ENCODE measurements at regions not wholly inside any gene's neighbourhood (a gene's known extent, or its start where the extent isn't known, plus 50 kb on each side); places are given as distances from the start of the nearest gene placed in this dataset.

DNA sequence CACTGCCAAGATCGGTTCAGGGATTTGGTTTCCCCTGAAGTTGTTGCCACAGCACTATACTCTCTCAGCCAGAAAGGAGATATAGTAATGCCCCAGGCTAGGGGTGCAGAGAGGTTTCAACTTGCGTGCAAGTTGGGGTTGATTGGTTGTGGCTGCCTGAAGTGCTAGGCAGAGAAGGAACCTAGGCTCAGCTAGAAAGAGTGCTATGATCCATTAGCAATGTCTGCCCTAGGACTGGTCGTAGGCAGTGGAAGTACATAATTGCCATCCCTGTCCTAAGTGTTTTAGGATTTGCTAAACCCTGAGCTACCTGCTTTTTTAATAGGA is 136.6 kb upstream of the SMIM23 start:
- no peaks in the 10 kb centered on the region for H3K9me3 ChIP-seq
- no peak for ATAC-seq

DNA sequence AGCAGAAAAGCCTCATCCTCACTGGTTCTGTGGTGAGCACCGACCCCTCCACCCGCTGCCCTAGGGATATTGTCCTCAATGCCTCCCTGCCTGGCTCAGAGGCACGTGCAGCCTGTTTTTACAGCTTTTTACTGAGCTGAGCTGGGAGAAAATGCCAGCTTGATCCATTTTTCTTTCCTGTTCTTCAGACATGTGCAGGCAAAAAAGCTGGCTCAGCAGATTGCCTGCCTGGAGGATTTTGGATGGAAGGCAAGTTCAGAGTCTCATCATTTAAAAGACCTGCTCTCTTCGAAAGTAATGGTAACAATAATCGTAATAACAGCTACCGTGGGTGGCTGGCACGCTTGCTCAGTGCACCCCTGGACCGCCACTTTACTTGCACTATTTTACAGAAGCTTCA is 135.0 kb upstream of the SMIM23 start:
- Histone ChIP-seq H3K4me3 (no peak overlapping the region), H3K27me3 (no peaks in the 10 kb centered on the region), H3K9me3 (no peaks in the 10 kb centered on the region), H3K36me3 (replicated peaks in 1 of 2; ENCODE audit: insufficient read depth in 1 of 2, low read depth in 2 of 2) (no peaks in the 10 kb centered on the region), H3K4me1 (no peaks in the 10 kb centered on the region), H3K27ac (no peak overlapping the region)
- intact Hi-C loops (cut with DNase I), result no loop called here
- ATAC-seq (no peak), DNase-seq (no peak)
- 70 to 79% methylated on average over 8 of the region's 8 CpGs for WGBS, 2 donors
- TF ChIP-seq, protein P1, sequence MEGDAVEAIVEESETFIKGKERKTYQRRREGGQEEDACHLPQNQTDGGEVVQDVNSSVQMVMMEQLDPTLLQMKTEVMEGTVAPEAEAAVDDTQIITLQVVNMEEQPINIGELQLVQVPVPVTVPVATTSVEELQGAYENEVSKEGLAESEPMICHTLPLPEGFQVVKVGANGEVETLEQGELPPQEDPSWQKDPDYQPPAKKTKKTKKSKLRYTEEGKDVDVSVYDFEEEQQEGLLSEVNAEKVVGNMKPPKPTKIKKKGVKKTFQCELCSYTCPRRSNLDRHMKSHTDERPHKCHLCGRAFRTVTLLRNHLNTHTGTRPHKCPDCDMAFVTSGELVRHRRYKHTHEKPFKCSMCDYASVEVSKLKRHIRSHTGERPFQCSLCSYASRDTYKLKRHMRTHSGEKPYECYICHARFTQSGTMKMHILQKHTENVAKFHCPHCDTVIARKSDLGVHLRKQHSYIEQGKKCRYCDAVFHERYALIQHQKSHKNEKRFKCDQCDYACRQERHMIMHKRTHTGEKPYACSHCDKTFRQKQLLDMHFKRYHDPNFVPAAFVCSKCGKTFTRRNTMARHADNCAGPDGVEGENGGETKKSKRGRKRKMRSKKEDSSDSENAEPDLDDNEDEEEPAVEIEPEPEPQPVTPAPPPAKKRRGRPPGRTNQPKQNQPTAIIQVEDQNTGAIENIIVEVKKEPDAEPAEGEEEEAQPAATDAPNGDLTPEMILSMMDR (IDR thresholded peaks at IDR 0.05), result no peak
- no peak for TF ChIP-seq POLR2A (IDR thresholded peaks at IDR 0.05)

More for the DNA sequence above, 136.6 kb upstream of the SMIM23 start:
- Histone ChIP-seq H3K27ac (no peak overlapping the region), H3K4me1 (no peaks in the 10 kb centered on the region), H3K36me3 (replicated peaks in 1 of 2; ENCODE audit: insufficient read depth in 1 of 2, low read depth in 2 of 2) (no peaks in the 10 kb centered on the region), H3K4me3 (no peak overlapping the region), H3K27me3 (no peaks in the 10 kb centered on the region)
- 65 to 74% methylated on average over 3 of the region's 3 CpGs for WGBS, 2 donors
- DNase-seq, result no peak
- intact Hi-C loops (cut with DNase I), result no loop called here
- TF ChIP-seq POLR2A (IDR thresholded peaks at IDR 0.05), result no peak
- TF ChIP-seq, protein P1 (IDR thresholded peaks at IDR 0.05), result no peak

DNA sequence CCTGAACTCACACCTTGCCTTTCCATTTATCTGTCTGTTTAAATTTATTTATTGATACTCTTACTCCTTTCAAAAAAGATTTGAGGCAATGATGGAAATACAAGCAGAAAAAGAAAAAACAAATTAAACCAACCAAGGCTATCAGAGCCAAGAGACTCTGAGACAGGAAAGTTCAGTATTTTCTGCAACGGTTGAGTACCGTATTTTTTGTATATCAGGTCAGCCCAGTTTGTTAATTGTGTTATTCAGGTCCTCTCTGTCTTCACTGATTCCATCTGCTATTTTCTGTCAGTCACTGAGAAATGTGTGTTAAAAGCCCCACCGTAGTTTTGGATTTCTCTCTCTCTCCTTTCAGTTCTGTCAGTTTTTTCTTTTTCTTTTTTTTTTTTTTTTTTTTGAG is 134.5 kb upstream of the SMIM23 start:
- TF ChIP-seq POLR2A (IDR thresholded peaks at IDR 0.05), result no peak
- TF ChIP-seq, protein P1 (IDR thresholded peaks at IDR 0.05), result no peak
- Histone ChIP-seq H3K36me3 (replicated peaks in 1 of 2; ENCODE audit: insufficient read depth in 1 of 2, low read depth in 2 of 2) (no peaks in the 10 kb centered on the region), H3K4me1 (no peaks in the 10 kb centered on the region), H3K9me3 (no peaks in the 10 kb centered on the region), H3K27me3 (no peaks in the 10 kb centered on the region), H3K27ac (no peak overlapping the region), H3K4me3 (no peak overlapping the region)
- ATAC-seq, result no peak
- intact Hi-C loops (cut with DNase I), result no loop called here
- no peak for DNase-seq
- 42% methylated on average over 3 of the region's 3 CpGs for WGBS, 2 donors

DNA sequence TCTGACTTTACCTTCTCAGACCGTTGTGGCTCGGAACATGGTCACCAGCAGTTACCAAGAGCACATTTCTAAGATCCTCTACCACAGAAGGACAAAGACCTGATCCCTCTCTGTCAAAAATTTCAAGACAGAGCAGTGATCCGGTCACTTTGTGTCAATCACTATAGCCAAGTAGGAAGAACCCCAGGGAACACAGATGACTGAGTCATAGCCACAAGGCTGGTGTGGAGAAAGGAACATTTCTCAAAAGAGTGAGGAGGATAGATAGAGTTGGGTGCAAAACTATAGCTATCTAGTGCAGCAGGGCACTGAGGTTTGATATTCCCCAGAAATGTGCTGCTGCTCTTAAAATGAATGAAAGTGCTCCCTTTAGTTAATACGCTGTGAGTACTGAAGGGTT is 130.7 kb upstream of the SMIM23 start:
- 46 to 89% methylated on average over 4 of the region's 4 CpGs for WGBS, 2 donors
- TF ChIP-seq POLR2A (IDR thresholded peaks at IDR 0.05), result no peak
- TF ChIP-seq, protein P1 (IDR thresholded peaks at IDR 0.05), result no peak

DNA sequence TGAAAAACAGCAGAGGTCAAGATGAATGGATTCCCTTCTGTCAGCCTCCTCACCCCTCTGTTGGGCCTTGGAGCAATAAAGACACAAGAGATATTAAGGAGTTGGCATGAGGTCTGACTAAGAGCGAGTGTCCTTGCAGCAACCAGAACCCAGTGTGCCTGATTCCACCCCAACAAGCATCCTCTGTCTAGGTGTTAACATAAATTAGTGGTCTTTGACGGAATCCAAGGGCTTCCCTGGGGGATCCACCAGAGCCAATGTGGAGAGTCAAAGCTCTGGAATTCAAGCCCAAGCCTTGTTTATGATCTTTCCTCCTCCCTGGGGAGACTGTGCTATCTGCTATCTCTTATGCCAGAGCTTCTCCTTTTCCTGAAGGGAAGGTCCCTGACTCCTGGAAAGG is 128.1 kb upstream of the SMIM23 start:
- H3K4me3 ChIP-seq, result no peak overlapping the region
- H3K4me1 ChIP-seq, result no peaks in the 10 kb centered on the region
- intact Hi-C loops (cut with DNase I), result no loop called here
- no peak overlapping the region for H3K27ac ChIP-seq
- ATAC-seq (no peak), DNase-seq (no peak)
- H3K36me3 ChIP-seq (replicated peaks in 1 of 2; ENCODE audit: insufficient read depth in 1 of 2, low read depth in 2 of 2), result no peaks in the 10 kb centered on the region
- H3K9me3 ChIP-seq, result no peaks in the 10 kb centered on the region
- TF ChIP-seq POLR2A (IDR thresholded peaks at IDR 0.05), result no peak
- TF ChIP-seq, protein P1 (IDR thresholded peaks at IDR 0.05), result no peak
- WGBS, 2 donors, result 83 to 87% methylated on average over 1 to 2 of the region's 2 CpGs
- H3K27me3 ChIP-seq, result no peaks in the 10 kb centered on the region

More for the DNA sequence above, 130.7 kb upstream of the SMIM23 start:
- Histone ChIP-seq H3K36me3 (replicated peaks in 1 of 2; ENCODE audit: insufficient read depth in 1 of 2, low read depth in 2 of 2) (no peaks in the 10 kb centered on the region), H3K27ac (no peak overlapping the region), H3K27me3 (no peaks in the 10 kb centered on the region), H3K4me3 (no peak overlapping the region), H3K4me1 (no peaks in the 10 kb centered on the region), H3K9me3 (no peaks in the 10 kb centered on the region)
- DNase-seq, result no peak
- ATAC-seq, result no peak
- intact Hi-C loops (cut with DNase I), result no loop called here

All from body of pancreas (tissue), 4 donors.